ENCODE measurements at regions not wholly inside any gene's neighbourhood (a gene's known extent, or its start where the extent isn't known, plus 50 kb on each side); places are given as distances from the start of the nearest gene placed in this dataset.

GRCh38 chr9:28158451-28158850 lies 585.2 kb upstream of the C9orf72 start:
- Histone ChIP-seq H3K9me3 (replicated peaks; ENCODE audit: control insufficient read depth, insufficient read depth, low read depth, low read length) (no peaks in the 10 kb centered on the region), H3K9ac (ENCODE audit: insufficient read depth in 1 of 2, low read depth in 2 of 2, low read length in 2 of 2) (no peak overlapping the region), H3K27ac (ENCODE audit: extremely low read depth, low read depth, low read length) (no peak overlapping the region), H3K4me1 (replicated peaks in 1 of 2; ENCODE audit: control insufficient read depth in 2 of 2, insufficient read depth in 2 of 2, low read length in 2 of 2) (no peaks in the 10 kb centered on the region), H3K4me2 (ENCODE audit: insufficient read depth, low read length) (no peak overlapping the region), H3K9me1 (ENCODE audit: control insufficient read depth, insufficient read depth, low read length) (no peaks in the 10 kb centered on the region), H3K27me3 (ENCODE audit: control insufficient read depth in 2 of 2, insufficient read depth in 2 of 2, low read length in 2 of 2) (no peaks in the 10 kb centered on the region), H3K4me3 (no peak overlapping the region), H3K36me3 (ENCODE audit: control insufficient read depth, insufficient read depth, low read length) (no peaks in the 10 kb centered on the region), H4K20me1 (replicated peaks; ENCODE audit: control insufficient read depth, insufficient read depth, low read length) (no peaks in the 10 kb centered on the region), H2AFZ (ENCODE audit: low read depth, low read length) (no peak overlapping the region), H3K79me2 (ENCODE audit: control insufficient read depth, insufficient read depth, low read length) (no peaks in the 10 kb centered on the region)
- WGBS (ENCODE audit: insufficient coverage, low coverage, missing lambda C conversion rate), result 0% methylated on average over 1 of the region's 1 CpG
- no peak for TF ChIP-seq ETV5 (CRISPR knock-in tag; IDR thresholded peaks at IDR 0.05; ENCODE audit: low read depth)
- TF ChIP-seq CREM (IDR thresholded peaks at IDR 0.05; ENCODE audit: low read depth), result no peak
- no peak for TF ChIP-seq RBFOX2 (IDR thresholded peaks at IDR 0.05; ENCODE audit: low read depth, low read length)
- no peak for TF ChIP-seq HDAC6 (IDR thresholded peaks at IDR 0.05; ENCODE audit: low read depth, low read length)
- TF ChIP-seq PHF8 (IDR thresholded peaks at IDR 0.05; ENCODE audit: borderline replicate concordance, low read length), result no peak
- no peak for TF ChIP-seq OTX1 (CRISPR knock-in tag; IDR thresholded peaks at IDR 0.05)
- TF ChIP-seq HOMEZ (CRISPR knock-in tag; IDR thresholded peaks at IDR 0.05), result no peak
- TF ChIP-seq NR2C1 (IDR thresholded peaks at IDR 0.05), result no peak
- no peak for TF ChIP-seq NR2C1 (tag; IDR thresholded peaks at IDR 0.05)
- no peak for TF ChIP-seq ZNF507 (tag; conservative IDR thresholded peaks at IDR 0.05)
- TF ChIP-seq E2F1 (CRISPR knock-in tag; IDR thresholded peaks at IDR 0.05), result no peak
- no peak for TF ChIP-seq ZNF436 (CRISPR knock-in tag; IDR thresholded peaks at IDR 0.05)
- TF ChIP-seq ZNF133 (CRISPR knock-in tag; IDR thresholded peaks at IDR 0.05), result no peak
- no peak for TF ChIP-seq NFYB (IDR thresholded peaks at IDR 0.05; ENCODE audit: extremely low read depth, insufficient read length)
- no peak for TF ChIP-seq NONO (IDR thresholded peaks at IDR 0.05; ENCODE audit: low read depth in 2 of 2, low read length in 1 of 2)
- no peak for TF ChIP-seq ZFP30 (CRISPR knock-in tag; IDR thresholded peaks at IDR 0.05; ENCODE audit: borderline replicate concordance)
- TF ChIP-seq ZNF445 (CRISPR knock-in tag; IDR thresholded peaks at IDR 0.05; ENCODE audit: low read depth), result no peak
- TF ChIP-seq CHD4 (IDR thresholded peaks at IDR 0.05; ENCODE audit: insufficient read depth, insufficient replicate concordance, low read depth, low read length, poor library complexity, severe bottlenecking), result no peak
- no peak for TF ChIP-seq RBBP5 (IDR thresholded peaks at IDR 0.05; ENCODE audit: borderline replicate concordance, insufficient read depth, low read length, poor library complexity, severe bottlenecking)
- no peak for TF ChIP-seq ZKSCAN8 (CRISPR knock-in tag; IDR thresholded peaks at IDR 0.05)
- ChIA-PET POLR2A (no interaction called here), CTCF (ENCODE audit: low intra/inter-chr PET ratio) (no interaction called here)
- in situ Hi-C loops (cut with MboI), result no loop called here
- ATAC-seq, result no peak
- intact Hi-C loops (cut with micrococcal nuclease), result no loop called here
- no TSS peak for BruUV-seq (replicated peaks)
- FAIRE-seq, result no peak
- DNase-seq (ENCODE audit: extremely low read depth in 1 of 4, low spot score in 3 of 4), result no peak

Data from K562 (cell line).